A673 (cell line): ENCODE measurements at regions not wholly inside any gene's neighbourhood (a gene's known extent, or its start where the extent isn't known, plus 50 kb on each side); places are given as distances from the start of the nearest gene placed in this dataset.

Experiments
- BruUV-seq: library from RNA; stranded (reverse); fragments of 400-500 nt; replicated peaks from 2 replicates; lab custom pipeline; 2021; lab: Mats Ljungman, UMichigan
- CTCF ChIA-PET: fragments of 300-600 bp; sonication (Branson Sonifier 250); formaldehyde crosslinking; loops from one replicate; lab custom pipeline; 2022; ENCODE audit warnings: antibody characterized with exemption; lab: Charles Lee
- POLR2A ChIA-PET: fragments of 300-600 bp; sonication (Branson Sonifier 250); formaldehyde crosslinking; loops from one replicate; lab custom pipeline; 2022; ENCODE audit warnings: antibody characterized with exemption; ENCODE audit not compliant: low non-redundant PET; lab: Charles Lee
- DNase-seq: peaks from one replicate; pipeline ENCODE4 v3.0.0-alpha.2; 2015; ENCODE audit warnings: low spot score
- H3K27ac ChIP-seq: fragments of 200-600 bp; sonication (generic); 2 replicates; pipeline ENCODE4 v1.5.1; 2016; ENCODE audit warnings: mixed run types, low read depth, mild to moderate bottlenecking, mixed read lengths, antibody characterized with exemption, low read length; ENCODE audit not compliant: poor library complexity, severe bottlenecking
- H3K27me3 ChIP-seq: fragments of 200-600 bp; sonication (generic); replicated peaks from 2 replicates; pipeline ENCODE4 v1.6.1; 2017; ENCODE audit warnings: mixed run types, low read depth, mild to moderate bottlenecking, mixed read lengths, antibody characterized with exemption, low read length; ENCODE audit not compliant: insufficient read depth, poor library complexity
- H3K36me3 ChIP-seq: fragments of 200-600 bp; sonication (generic); 2 replicates; pipeline ENCODE4 v1.6.1; 2016; ENCODE audit warnings: mixed run types, mild to moderate bottlenecking, mixed read lengths, antibody characterized with exemption, low read length; ENCODE audit not compliant: insufficient read depth, poor library complexity, severe bottlenecking
- H3K4me1 ChIP-seq: fragments of 200-600 bp; sonication (generic); 2 replicates; pipeline ENCODE4 v1.6.1; 2017; ENCODE audit warnings: mixed run types, mild to moderate bottlenecking, mixed read lengths, antibody characterized with exemption, low read length; ENCODE audit not compliant: insufficient read depth, poor library complexity, severe bottlenecking
- H3K4me3 ChIP-seq: fragments of 200-600 bp; sonication (generic); 2 replicates; pipeline ENCODE4 v1.5.1; 2016; ENCODE audit warnings: low read depth, mixed run types, mild to moderate bottlenecking, mixed read lengths, low read length; ENCODE audit not compliant: poor library complexity, severe bottlenecking
- H3K9me3 ChIP-seq: fragments of 200-600 bp; sonication (generic); 2 replicates; pipeline ENCODE4 v1.6.1; 2016; ENCODE audit warnings: mixed run types, low read depth, mild to moderate bottlenecking, mixed read lengths, antibody characterized with exemption, low read length; ENCODE audit not compliant: poor library complexity, severe bottlenecking
- CTCF ChIP-seq: fragments of 300-800, 200-600 bp; sonication (generic); conservative IDR thresholded peaks from 2 replicates; pipeline ENCODE4 v1.5.1; 2017; ENCODE audit warnings: low read depth, mild to moderate bottlenecking, antibody characterized with exemption, low read length, moderate library complexity, mixed read lengths
- EZH2 ChIP-seq: fragments of 200-600 bp; sonication (generic); IDR thresholded peaks from 2 replicates; pipeline ENCODE4 v1.6.1; 2017; ENCODE audit warnings: borderline replicate concordance, low read depth, mild to moderate bottlenecking, mixed read lengths, antibody characterized with exemption, low read length; ENCODE audit not compliant: poor library complexity, severe bottlenecking
- intact Hi-C: fragments of 100-400 bp; cut with micrococcal nuclease; formaldehyde crosslinking; loops from one replicate; pipeline ENCODE4 v1.10.0; 2022; ENCODE audit not compliant: unreplicated experiment

DNA sequence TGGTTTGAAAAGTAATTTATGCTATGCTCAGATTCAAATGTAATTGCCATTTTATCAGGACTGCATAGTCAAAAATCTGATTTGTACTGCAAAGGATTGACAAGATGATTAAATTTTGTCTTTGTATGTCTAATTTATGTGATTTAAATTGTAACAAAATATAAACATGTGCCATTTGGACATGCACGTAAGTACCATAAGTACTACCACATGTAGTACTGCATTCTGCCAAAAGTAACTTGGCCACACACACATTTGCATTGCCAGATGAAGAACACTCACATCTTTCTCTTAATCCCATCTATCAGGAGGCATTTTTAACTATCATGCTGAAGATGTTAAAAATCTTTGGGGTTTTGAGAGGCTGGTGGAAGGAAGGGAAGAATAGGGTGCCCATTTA is 133.3 kb downstream of the KLF12 start:
- Histone ChIP-seq H3K9me3 (no peaks in the 10 kb centered on the region), H3K36me3 (no peaks in the 10 kb centered on the region), H3K4me3 (no peak overlapping the region), H3K27me3 (no peaks in the 10 kb centered on the region), H3K27ac (no peak overlapping the region), H3K4me1 (no peaks in the 10 kb centered on the region)
- TF ChIP-seq EZH2 (no peak), CTCF (no peak)
- intact Hi-C loops = no loop called here
- ChIA-PET CTCF (no interaction called here), POLR2A (no interaction called here)
- peak; percentile 8 for DNase-seq
- BruUV-seq = no TSS peak

DNA sequence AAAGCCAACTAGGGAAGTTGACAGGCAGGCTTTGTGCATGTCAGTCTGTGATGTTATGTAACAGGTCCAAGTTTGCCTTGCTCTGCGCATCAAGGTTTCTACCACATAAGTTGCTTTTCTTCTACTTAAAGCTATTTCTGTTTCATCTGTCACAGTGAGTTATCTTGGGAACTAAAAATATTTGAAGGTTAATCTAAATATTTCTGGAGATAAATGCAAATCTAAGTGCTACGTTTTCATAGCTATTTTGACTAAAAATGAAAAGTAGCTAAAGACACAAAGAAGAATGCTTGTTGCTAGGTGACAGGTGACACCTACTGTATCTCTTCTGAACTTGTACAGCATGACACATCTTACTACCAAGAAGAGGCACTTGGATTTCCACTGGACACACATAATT is 135.6 kb downstream of the KLF12 start:
- CTCF ChIA-PET = no interaction called here
- no TSS peak for BruUV-seq

GRCh38 chr13:73997964-73998363 is 136.2 kb downstream of the KLF12 start:
- no peaks in the 10 kb centered on the region for H3K9me3 ChIP-seq
- H3K27ac ChIP-seq = no peak overlapping the region
- no peak for DNase-seq
- ChIA-PET CTCF (no interaction called here), POLR2A (no interaction called here)
- TF ChIP-seq EZH2 = no peak
- no peak for TF ChIP-seq CTCF
- no peak overlapping the region for H3K4me3 ChIP-seq
- BruUV-seq = no TSS peak
- no peaks in the 10 kb centered on the region for H3K4me1 ChIP-seq
- H3K36me3 ChIP-seq = no peaks in the 10 kb centered on the region
- intact Hi-C loops = no loop called here
- no peaks in the 10 kb centered on the region for H3K27me3 ChIP-seq

More for the DNA sequence above, 135.6 kb downstream of the KLF12 start:
- no peaks in the 10 kb centered on the region for H3K36me3 ChIP-seq
- H3K27ac ChIP-seq = no peak overlapping the region
- H3K4me3 ChIP-seq = no peak overlapping the region
- DNase-seq = no peak
- TF ChIP-seq CTCF (no peak), EZH2 (no peak)
- POLR2A ChIA-PET = no interaction called here
- H3K9me3 ChIP-seq = no peaks in the 10 kb centered on the region
- intact Hi-C loops = no loop called here
- no peaks in the 10 kb centered on the region for H3K27me3 ChIP-seq
- H3K4me1 ChIP-seq = no peaks in the 10 kb centered on the region
